GM23338 (cell line): ENCODE measurements at regions not wholly inside any gene's neighbourhood (a gene's known extent, or its start where the extent isn't known, plus 50 kb on each side); places are given as distances from the start of the nearest gene placed in this dataset.

Experiments used
- EZH2phosphoT487 ChIP-seq: fragments of 200-600 bp; sonication (generic); IDR thresholded peaks from one replicate; pipeline ENCODE4 v1.8.1; 2018; ENCODE audit warnings: antibody characterized with exemption; ENCODE audit not compliant: unreplicated experiment
- POLR2AphosphoS5 ChIP-seq: IDR thresholded peaks from 2 replicates; pipeline ENCODE4 v1.6.1; 2016; ENCODE audit warnings: antibody characterized with exemption, low read depth
- STAT1 ChIP-seq: IDR thresholded peaks from one replicate; pipeline ENCODE4 v1.6.1; 2016; ENCODE audit warnings: antibody characterized with exemption; ENCODE audit not compliant: unreplicated experiment
- TF ChIP-seq, protein P1 (sequence below), 2 experiments: fragments of 200-600 bp in 1 of 2; sonication (generic) in 1 of 2; conservative IDR thresholded peaks; 2 replicates each; pipeline versions ENCODE4 v1.5.1 to v1.6.1; 2016 to 2017; ENCODE audit warnings: antibody characterized with exemption in 2 of 2, low read depth in 2 of 2, mild to moderate bottlenecking in 2 of 2, moderate library complexity in 1 of 2
- TF ChIP-seq, protein P2 (sequence below): IDR thresholded peaks from one replicate; pipeline ENCODE4 v1.6.1; 2018; ENCODE audit warnings: antibody characterized with exemption; ENCODE audit not compliant: unreplicated experiment

DNA sequence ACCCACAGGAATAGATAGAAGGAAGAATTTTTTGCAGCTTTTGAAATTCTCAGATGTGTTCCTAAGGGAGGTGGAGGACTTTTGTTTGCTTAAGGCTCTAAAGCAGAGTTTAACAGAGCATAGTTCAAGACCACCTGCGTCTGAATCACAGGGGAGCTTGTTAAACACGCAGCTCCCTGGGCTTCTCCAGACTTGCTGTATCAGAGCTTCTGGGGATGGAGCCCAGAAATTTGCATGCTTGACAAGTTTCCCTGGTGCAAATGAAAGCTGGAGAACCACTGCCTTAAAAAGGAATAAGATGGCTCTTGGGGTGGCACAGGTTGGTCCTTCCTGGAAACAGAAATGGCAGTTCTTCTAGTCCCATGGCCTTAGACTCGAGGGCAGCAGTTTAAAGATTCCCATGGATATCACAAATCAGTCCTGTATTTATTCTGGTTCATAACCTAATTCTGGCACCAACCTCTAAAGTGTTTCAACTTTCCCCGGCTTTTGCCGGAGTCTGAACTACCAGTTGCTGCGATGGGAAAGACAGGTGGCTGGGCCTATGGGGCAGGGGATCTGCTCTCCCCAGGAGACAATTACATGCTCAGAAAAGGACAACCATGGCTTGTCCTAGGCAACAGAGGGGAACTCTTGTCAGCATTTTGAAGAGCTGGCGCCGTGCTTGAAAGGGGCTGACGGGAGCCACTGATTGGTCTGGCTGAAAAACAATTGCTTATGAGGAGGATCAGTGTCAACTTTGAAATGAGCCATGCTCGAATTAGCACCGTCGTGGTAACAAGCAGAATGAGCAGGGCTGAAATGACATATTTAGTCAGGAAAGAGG is 599.6 kb downstream of the CCDC171 start:
- TF ChIP-seq, protein P1, sequence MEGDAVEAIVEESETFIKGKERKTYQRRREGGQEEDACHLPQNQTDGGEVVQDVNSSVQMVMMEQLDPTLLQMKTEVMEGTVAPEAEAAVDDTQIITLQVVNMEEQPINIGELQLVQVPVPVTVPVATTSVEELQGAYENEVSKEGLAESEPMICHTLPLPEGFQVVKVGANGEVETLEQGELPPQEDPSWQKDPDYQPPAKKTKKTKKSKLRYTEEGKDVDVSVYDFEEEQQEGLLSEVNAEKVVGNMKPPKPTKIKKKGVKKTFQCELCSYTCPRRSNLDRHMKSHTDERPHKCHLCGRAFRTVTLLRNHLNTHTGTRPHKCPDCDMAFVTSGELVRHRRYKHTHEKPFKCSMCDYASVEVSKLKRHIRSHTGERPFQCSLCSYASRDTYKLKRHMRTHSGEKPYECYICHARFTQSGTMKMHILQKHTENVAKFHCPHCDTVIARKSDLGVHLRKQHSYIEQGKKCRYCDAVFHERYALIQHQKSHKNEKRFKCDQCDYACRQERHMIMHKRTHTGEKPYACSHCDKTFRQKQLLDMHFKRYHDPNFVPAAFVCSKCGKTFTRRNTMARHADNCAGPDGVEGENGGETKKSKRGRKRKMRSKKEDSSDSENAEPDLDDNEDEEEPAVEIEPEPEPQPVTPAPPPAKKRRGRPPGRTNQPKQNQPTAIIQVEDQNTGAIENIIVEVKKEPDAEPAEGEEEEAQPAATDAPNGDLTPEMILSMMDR (conservative IDR thresholded peaks at IDR 0.05; ENCODE audit: low read depth in 2 of 2): no peak
- TF ChIP-seq, protein P2, sequence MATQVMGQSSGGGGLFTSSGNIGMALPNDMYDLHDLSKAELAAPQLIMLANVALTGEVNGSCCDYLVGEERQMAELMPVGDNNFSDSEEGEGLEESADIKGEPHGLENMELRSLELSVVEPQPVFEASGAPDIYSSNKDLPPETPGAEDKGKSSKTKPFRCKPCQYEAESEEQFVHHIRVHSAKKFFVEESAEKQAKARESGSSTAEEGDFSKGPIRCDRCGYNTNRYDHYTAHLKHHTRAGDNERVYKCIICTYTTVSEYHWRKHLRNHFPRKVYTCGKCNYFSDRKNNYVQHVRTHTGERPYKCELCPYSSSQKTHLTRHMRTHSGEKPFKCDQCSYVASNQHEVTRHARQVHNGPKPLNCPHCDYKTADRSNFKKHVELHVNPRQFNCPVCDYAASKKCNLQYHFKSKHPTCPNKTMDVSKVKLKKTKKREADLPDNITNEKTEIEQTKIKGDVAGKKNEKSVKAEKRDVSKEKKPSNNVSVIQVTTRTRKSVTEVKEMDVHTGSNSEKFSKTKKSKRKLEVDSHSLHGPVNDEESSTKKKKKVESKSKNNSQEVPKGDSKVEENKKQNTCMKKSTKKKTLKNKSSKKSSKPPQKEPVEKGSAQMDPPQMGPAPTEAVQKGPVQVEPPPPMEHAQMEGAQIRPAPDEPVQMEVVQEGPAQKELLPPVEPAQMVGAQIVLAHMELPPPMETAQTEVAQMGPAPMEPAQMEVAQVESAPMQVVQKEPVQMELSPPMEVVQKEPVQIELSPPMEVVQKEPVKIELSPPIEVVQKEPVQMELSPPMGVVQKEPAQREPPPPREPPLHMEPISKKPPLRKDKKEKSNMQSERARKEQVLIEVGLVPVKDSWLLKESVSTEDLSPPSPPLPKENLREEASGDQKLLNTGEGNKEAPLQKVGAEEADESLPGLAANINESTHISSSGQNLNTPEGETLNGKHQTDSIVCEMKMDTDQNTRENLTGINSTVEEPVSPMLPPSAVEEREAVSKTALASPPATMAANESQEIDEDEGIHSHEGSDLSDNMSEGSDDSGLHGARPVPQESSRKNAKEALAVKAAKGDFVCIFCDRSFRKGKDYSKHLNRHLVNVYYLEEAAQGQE: no peak
- TF ChIP-seq STAT1 (no peak), POLR2AphosphoS5 (no peak), EZH2phosphoT487 (no peak)
